Limb (tissue), 2 donors: ENCODE measurements at regions not wholly inside any gene's neighbourhood (a gene's known extent, or its start where the extent isn't known, plus 50 kb on each side); places are given as distances from the start of the nearest gene placed in this dataset.
"Not testable (repeated sequence)": the region's sequence is repeated elsewhere in the genome, so short reads cannot be mapped to it uniquely, and the experiment has no call there.

Source experiments
- DNase-seq, 2 donors: peaks; one replicate each; pipeline ENCODE4 v3.0.0-alpha.2; 2016; ENCODE audit errors: extremely low spot score in 2 of 2

DNA sequence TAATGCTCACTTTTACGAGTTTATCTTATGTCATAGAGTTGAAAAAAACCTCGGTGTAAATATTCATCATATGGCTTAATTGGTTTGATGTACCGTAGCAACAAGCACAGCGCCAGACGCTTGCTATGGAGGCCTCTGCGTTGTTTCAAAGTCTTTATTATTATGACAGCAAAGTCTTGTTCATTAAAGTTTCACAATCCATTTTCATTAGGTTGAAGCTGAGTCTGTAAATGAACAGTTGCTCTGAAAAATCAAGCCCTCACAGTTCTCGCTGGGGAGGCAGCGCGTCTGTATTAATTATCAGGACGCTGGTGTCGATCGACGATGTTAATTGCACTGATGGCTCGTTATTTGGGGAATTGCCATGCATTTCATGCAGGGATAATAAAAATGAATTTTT, 185.6 kb downstream of the INSC start:
- no peak for DNase-seq

DNA sequence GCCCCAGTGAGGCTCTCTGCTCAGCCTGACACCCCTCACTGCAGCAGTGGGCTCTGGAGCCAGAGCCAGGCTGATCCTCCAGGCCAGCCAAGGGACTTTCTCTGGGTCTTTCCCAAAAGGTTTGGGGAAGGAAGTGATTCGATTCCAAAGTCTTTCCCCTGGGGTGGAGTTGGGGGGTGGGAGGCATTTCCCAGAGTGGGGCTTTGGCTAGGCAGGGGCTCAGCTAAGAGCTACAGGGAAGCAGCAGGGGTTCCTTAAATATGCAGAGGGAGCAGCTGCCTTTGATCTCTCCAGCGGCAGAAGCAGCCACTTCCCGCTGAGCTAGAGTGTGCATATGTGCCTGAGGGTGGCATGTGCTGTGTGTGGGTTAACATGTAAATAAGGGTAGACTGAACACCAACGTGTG, 192.9 kb downstream of the INSC start:
- no peak for DNase-seq

DNA sequence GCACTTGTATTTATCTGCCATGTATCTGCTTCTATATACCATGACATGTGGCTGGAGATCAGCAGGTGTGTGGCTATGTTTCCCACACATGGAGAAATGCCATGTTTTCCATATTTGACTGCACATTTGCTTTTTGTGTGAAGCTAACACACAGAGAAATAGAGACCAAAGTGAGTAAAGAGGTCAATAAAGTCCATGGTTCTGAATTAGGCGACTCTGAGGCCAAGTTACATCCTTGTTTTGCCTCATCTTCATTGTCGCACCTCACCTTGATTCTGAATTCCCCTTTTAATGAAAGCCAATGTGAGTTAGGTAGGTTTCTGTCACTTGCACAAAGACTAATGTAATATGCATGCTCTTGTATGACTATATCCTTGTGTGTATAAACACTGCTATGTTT, 194.1 kb downstream of the INSC start:
- no peak for DNase-seq

DNA sequence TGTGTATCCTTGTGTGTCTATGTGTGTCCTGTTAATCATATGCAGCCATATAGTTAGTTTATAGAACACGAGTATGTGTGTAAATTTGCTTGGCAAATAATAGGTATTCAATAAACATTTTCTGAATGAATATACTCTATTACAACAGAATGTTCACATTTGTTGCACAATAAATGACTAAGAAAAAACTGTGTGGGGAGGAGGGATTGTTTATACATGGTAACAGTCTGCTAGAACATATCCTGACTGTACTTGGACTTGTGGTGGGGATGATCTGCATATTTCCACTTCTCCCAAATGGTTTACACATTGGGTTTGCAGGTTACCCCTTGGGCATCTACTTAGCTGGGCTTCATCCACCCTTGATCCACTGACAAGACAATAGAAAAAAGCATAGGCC, 194.6 kb downstream of the INSC start:
- no peak for DNase-seq

DNA sequence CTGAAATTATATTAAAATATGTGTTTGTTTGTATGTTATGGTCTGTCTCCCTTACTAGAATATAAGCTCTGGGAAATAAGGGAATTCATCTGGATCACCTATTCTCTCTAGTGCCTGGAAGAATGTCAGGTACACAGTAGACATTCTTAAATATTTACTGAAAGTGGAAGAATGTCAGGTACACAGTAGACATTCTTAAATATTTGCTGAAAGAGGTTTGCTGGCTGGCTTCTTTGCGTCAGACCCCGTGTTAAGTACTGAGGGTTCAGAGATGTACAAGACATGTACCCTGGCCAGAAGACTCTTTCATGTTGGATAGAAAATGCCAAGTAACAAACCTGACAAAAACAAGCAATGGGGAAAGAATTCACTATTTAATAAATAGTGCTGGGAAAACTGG, 199.1 kb downstream of the INSC start:
- no peak for DNase-seq

DNA sequence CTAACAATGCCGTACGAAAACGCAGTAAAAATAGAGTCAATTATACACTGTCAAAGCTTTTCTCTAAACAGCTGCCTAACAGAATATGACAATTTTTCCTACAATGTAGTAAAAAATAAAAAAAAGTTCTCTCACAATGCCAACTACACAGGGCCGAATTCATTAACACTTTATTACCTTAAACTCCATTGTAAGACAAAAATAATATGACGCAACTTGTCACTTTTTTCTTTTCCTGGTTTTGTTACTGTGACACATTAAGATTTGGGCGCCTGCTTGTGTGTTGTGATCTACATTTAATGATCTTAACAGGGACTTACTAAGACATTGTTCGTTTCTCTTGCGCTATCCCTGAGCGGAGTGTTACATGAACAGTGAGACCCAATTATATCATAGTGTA, 204.1 kb downstream of the INSC start:
- no peak for DNase-seq

DNA sequence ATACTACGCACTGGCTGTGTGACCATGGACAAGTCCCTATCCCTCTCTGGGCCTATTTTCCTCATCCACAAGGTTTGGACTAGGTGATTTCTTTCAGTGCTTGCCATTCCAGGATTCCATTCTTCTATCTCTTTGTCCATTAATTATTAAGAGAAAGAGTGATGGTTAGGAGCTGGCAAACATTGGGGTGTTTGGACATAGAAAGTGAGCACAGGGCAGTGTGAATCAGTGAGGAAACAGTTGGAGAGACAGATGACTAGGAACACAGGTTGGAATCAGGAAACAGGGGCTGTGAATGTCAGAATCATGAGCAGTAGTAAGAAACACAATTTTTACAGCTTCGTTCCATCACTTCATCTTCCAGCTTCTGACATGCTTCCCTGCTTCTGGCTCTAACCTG, 211.8 kb downstream of the INSC start:
- no peak for DNase-seq

DNA sequence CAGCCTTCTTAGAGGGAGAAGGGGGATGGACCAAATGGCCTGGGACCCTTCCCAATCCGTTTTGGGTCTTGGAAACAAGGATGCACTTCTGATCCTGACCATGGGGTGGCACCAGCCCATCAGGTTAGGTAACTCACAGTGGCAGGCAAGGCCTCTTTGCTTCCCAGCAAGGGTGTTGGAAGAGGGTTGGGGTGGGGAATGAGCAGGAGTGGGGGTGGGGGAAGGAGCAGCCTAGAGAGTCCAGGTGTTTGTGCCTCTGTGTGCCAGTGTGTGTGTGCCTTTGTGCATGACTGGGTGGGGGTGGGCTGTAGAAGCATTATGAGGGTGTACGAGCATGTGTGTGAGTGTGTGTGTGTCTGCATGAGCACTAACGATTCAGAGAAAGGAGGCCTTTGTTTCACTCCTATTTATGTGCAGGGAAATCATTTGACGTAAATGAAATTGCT, 213.1 kb downstream of the INSC start:
- DNase-seq = peak; percentile 64 to 85

DNA sequence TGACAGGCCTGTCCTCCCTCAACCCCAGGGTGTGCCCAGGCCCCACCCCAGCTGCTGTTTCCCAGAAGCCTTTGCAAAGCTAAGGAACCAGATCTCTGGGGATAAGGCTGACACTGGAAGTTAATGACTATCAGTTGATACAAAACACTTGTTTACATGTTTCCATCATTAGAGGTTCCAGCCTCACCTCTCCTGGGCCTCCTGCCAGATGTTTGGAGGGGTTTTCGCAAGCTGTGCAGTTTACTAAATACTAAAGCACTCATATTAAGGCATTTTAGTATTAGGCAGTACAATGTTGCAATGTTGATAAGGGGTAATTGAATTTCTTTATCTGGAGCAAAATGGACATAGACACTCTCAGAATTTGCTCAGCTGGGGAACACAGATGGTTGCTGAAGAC, 218.7 kb downstream of the INSC start:
- DNase-seq = no peak

DNA sequence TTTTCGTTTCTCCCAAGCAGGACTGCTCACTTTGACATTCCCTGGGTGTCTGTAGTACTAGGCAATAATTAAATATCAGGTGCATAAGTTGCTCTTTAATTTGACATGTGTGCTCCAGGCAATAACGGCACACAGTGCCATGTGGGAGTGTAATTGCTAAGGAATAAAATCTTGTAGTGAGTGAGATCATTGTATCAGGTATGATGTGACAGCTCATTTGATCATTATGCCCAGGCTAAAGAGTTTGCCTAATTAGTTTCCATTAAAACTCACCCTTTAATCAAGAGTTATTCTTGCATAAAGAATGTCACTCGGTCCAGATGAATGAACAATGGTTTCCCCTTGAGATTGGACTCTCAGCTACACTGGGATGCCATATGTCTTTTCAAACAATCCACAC, 220.0 kb downstream of the INSC start:
- no peak for DNase-seq

DNA sequence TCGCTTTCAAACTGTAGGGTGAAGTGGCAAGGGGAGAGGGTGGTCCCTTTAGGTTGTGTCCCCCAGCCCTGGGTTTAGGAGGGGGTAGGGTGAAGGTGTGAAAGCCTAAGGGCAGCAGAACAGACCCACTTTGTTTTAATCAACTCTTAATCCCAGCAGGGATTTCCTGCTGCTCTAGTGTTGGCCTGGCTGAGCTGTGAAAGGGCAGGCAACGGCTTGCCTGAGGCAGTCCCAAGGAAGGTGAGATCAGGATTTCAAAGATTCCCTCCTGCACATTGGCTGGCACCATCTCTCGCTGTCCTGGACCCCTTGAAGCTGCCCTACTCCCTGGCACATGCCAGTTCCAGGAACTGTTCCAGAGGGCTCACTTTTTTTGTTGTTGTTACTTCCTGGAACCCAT, 221.3 kb downstream of the INSC start:
- no peak for DNase-seq

DNA sequence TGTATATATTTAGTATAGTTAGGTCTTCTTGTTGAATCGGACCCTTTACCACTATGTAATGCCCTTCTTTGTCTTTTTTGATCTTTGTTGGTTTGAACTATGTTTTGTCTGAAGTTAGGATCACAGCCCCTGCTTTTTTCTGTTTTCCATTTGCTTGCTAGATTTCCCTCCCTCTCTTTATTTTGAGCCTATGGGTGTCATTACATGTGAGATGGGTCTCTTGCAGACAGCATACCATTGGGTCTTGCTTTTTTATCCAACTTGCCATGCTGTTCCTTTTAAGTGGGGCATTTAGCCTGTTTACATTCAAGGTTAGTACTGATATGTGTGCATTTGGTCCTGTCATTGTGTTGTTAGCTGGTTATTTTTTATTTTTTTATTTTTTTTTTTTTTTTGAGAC, 224.6 kb downstream of the INSC start:
- no peak for DNase-seq

DNA sequence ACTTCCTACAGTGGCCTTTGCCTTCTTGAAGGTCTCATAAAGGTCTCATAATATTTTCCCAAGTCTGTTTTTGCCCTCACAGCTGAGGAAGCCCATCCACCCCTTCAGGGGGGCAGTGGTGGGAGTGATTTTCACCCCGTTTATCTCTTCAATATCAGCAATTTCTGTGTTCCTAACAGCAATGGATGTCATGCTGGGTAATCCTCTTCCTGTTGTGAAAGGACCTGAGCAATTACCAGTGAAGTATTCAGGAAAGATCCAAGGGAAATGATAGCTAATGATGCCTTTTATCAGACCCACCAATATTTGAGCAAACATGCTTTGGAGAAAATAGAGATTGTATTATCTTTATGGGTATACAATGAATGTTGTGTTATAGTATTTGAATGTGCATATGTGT, 226.9 kb downstream of the INSC start:
- no peak for DNase-seq

DNA sequence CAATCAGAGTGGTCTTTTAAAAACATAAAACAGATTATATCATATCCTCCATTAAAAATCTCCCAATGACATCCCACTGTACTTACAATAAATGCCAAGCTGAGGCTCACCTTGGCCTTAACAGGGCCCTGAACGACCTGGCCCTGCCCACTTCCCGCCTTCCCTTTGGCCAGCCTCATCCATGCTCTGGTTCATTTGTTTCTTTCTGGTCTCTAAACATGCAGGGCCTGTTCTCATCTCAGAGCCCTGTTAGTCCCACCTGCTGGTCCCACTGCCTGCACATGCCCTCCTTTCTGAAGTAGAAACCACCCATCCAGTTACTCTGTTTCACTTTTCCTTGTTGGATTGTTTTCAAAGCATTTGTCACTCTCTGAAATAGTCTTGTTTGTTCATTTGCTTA, 227.4 kb downstream of the INSC start:
- DNase-seq = no peak

DNA sequence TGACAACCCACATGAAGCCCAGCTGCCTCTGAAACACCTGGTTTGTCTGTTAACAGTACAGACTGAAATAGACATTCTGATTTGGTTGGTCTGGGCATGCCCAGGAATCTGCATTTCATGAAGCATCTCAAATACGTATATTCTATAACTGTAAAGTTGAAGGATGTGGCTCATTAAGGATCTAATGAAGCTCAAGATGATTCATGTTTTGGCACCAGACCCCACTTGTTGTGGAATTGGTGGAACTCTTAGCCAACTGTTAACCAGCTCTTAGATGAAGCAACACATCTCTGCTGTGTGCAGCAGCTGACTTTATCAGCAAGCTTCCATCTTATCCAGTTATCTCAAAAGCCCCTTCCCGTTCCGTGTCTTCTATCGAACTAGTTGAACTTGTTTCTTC, 232.2 kb downstream of the INSC start:
- no peak for DNase-seq

DNA sequence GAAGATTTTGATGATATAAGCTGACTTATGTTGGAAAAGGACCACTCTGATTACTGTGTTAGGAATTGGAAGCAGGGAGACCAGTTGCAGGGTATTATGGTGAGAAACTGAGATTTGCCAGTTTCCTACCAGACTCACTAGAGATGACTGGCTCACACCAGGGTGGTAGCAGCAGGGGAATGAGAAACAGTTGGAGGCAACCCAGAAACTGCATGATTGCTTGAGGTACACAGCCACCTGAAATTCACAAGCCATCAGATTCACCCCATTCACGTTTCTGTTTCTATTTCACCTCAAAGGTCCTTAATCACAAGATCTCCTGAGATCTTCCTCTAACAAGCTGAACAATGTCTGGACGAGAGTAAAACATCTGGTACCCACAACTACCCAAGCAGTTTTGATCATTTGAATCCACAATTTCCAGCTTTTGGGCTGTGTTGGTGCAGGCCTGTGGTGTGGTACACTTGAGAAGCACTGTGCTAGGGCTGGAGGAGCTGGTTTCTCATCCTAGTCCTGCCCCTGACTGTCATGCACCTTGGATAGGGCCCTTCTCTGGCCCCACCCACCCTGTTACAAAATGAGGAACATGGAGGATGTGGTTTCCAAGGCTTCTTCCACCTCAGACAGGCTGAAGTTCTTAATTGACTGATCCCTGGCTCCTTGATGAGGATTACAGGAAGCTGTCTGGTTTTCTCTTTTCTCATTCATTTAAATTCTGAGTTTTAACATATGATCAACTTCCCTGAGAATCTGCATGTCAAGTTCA, 233.4 kb downstream of the INSC start:
- no peak for DNase-seq

DNA sequence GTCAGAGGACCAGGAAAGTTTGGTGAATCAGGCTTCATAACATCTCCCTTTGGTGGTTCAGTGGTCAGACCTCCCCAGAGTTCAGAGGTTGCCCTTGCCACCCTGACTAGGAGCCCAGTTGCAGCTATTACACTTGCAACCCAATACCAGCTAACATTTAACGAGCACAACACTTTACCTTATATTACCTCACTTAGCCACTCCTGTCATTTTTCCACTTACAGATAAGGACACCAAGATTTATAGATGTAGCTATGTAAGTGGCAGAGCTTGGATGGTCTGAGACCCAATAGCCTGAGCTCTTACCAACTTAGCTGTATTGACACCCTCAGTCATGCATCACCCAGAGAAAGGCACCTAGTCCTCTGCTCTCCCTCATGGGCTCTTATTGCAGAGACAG, 234.7 kb downstream of the INSC start:
- DNase-seq = no peak

DNA sequence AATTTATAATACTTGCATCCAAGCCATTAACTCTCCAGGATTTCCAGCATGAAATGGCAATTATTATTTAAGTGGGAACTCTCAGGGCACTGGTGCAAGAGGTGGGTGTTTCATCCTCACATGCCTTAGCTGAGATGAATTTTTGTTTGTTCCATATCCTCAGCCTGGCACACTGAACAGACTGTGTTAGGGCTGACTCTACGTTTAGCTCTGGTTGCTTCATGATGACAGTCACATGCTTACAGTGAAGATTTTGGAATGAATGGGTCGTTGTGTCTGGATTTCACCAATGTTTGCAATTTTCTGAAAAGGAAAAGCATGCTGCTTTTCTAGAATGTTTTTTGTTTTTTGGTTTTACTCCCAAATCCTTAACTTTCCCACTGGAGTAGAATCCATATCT, 246.6 kb downstream of the INSC start:
- DNase-seq = no peak

DNA sequence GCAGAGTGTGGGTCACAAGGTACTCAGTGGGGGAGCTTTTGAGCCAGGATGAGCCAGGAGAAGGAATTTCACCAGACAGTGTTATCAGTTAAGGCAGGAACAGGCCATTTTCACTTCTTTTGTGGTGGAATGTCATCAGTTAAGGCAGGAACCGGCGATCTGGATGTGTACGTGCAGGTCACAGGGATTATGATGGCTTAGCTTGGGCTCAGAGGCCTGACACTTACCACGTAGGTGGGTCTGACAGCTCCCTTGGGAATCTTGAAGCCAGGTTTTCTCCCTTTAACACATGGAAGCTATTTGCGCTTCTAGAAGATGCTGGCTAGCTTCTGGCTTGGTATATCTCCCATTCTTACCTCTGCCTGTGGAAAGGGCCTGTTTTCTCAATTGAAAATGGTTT, 250.6 kb downstream of the INSC start:
- DNase-seq = not testable (repeated sequence)

DNA sequence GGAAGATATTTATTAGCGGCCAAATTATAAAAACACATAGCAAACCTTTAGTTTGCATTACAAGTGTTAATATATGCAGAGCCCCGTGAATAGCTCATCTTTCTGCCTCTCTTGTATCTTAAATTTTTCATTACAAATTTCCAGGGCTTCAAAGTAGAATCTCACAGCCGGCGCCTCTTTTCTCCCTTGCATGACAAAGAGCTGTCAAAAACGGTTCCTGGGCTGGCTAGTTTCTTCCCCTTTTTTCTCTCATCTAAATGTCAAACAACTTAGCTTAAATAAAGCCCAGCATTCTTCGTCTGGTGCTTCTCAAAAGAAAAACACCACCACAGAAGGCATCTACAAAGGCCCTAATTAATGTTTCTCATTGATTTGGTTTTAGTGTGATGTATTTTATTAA, 253.0 kb downstream of the INSC start:
- no peak for DNase-seq

DNA sequence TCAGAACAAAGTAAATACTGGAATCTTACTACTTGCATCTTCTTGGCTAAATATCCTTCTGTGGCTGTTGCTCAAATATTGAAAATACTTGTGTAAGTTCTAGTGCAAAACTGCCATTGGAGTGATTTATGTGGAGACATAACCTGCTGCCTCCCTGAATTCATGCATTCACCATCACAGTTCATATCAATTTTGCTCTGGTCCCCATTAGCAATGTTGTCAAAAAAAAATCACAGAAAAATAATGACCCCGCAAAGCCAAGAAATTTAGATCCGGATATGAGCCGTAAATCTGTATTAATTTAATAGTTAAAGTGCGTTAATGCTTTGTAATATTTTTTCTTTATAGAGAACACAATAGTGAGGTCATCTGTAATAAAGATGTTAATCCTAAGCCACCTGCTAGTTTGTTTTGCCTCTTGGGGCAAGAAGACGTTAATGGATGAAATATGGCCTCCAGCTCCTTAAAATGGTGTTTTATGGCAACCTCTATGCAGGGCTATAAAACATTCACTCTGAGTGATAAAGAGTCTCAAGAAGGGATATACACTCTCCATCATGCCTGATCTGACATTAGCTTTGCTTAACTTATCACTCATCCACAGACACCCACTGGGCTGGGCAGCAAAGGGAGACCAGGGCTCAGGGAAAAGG, 255.9 kb downstream of the INSC start:
- no peak for DNase-seq

DNA sequence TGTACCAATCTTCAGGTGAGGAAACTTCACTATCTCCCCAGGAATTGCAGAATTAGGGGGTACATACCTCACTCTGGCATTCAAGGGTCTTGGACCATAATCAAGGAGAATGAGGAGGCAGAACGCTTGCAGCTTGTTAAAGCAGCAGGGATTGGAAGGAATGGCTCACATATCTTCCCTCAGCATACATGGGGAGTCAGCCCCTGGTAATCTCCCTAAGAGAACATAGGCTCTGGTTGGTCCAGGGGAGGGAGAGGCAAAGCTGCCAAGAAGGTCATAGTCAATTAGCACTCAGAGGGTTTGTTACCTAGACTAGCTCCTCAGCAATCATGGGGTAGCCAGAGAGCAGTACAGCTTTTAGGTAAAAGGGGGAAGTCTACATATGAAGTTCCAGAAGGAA, 256.8 kb downstream of the INSC start:
- DNase-seq = no peak

DNA sequence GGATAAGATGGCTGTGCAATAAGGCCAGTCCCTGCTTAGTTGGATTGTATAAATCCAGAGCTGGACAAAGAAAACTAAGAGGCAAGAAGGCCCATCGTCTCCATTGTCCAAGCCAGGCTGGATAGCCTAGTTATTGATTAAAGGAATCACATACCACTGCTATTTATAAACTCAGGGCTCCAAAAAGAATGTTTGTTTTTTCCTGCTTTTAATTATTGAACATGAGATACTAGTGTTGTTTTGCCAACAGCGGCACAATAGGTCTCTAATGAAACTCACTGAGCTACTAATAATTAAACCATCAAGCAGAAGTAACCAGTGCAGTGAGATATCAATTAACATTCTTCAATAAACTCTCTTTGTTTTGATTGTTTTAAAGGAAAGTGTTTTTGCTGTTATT, 259.7 kb downstream of the INSC start:
- DNase-seq = no peak
